AG09319 (cell line): ENCODE measurements at regions not wholly inside any gene's neighbourhood (a gene's known extent, or its start where the extent isn't known, plus 50 kb on each side); places are given as distances from the start of the nearest gene placed in this dataset.

Experiments used
- DNase-seq: peaks from one replicate; pipeline ENCODE4 v3.0.0-alpha.2; 2010; ENCODE audit warnings: low read depth; ENCODE audit errors: extremely low read depth
- CTCF ChIP-seq: IDR thresholded peaks from 2 replicates; pipeline ENCODE4 v1.5.1; 2011; ENCODE audit warnings: low read depth, mild to moderate bottlenecking, inconsistent platforms, low read length, moderate library complexity

GRCh38 chr17:14919094-14919493 lies 346.0 kb downstream of the PMP22 start:
- DNase-seq, result no peak
- TF ChIP-seq CTCF, result no peak

GRCh38 chr17:14918540-14918939 lies 346.6 kb downstream of the PMP22 start:
- TF ChIP-seq CTCF, result no peak
- DNase-seq, result no peak

GRCh38 chr17:14910916-14911315 lies 354.2 kb downstream of the PMP22 start:
- TF ChIP-seq CTCF, result no peak
- DNase-seq, result no peak

- no peak for TF ChIP-seq CTCF
- DNase-seq, result no peak
Observed at GRCh38 chr17:14904386-14904785, 360.7 kb downstream of the PMP22 start.

GRCh38 chr17:14903854-14904253 lies 361.3 kb downstream of the PMP22 start:
- no peak for TF ChIP-seq CTCF
- no peak for DNase-seq

GRCh38 chr17:14902803-14903202 lies 362.3 kb downstream of the PMP22 start:
- no peak for DNase-seq
- no peak for TF ChIP-seq CTCF

- no peak for TF ChIP-seq CTCF
- no peak for DNase-seq
Observed at GRCh38 chr17:14902297-14902696, 362.8 kb downstream of the PMP22 start.
